Liver (tissue), 8 donors: ENCODE measurements at regions not wholly inside any gene's neighbourhood (a gene's known extent, or its start where the extent isn't known, plus 50 kb on each side); places are given as distances from the start of the nearest gene placed in this dataset.

Experiments used
- DNase-seq: peaks from one replicate; pipeline ENCODE4 v3.0.0-alpha.2; 2017; ENCODE audit warnings: low spot score
- H3K27ac ChIP-seq, 2 donors: one replicate each; pipeline ENCODE4 v1.7.0; 2013; ENCODE audit warnings: inconsistent platforms in 2 of 2, low read length in 2 of 2, control low read depth in 1 of 2, low read depth in 1 of 2, mild to moderate bottlenecking in 1 of 2
- H3K27me3 ChIP-seq, 4 donors: one replicate each; pipeline versions ENCODE4 v1.6.1 to v1.7.0; 2013; ENCODE audit warnings: low read length in 3 of 4, inconsistent platforms in 1 of 4, mild to moderate bottlenecking in 1 of 4, moderate library complexity in 1 of 4; ENCODE audit not compliant: control insufficient read depth in 4 of 4, insufficient read depth in 4 of 4
- H3K36me3 ChIP-seq, 4 donors: one replicate each; pipeline versions ENCODE4 v1.6.1 to v1.7.0; 2013; ENCODE audit warnings: low read length in 3 of 4, mild to moderate bottlenecking in 3 of 4, low read depth in 1 of 4, moderate library complexity in 1 of 4; ENCODE audit not compliant: control insufficient read depth in 4 of 4, insufficient read depth in 3 of 4
- H3K4me1 ChIP-seq, 4 donors: one replicate each; pipeline versions ENCODE4 v1.6.1 to v1.7.0; 2013; ENCODE audit warnings: low read length in 3 of 4, mild to moderate bottlenecking in 3 of 4, moderate library complexity in 1 of 4; ENCODE audit not compliant: control insufficient read depth in 4 of 4, insufficient read depth in 4 of 4
- H3K4me3 ChIP-seq, 3 donors: one replicate each; pipeline versions ENCODE4 v1.6.1 to v1.7.0; 2013; ENCODE audit warnings: low read length in 3 of 3, control low read depth in 1 of 3, low read depth in 1 of 3, mild to moderate bottlenecking in 1 of 3
- H3K9ac ChIP-seq, 2 donors: one replicate each; pipeline ENCODE4 v1.7.0; 2013; ENCODE audit warnings: low read length in 2 of 2, mild to moderate bottlenecking in 2 of 2, moderate library complexity in 2 of 2, control low read depth in 1 of 2, low read depth in 1 of 2
- H3K9me3 ChIP-seq, 4 donors: one replicate each; pipeline versions ENCODE4 v1.6.1 to v1.7.0; 2013; ENCODE audit warnings: low read length in 3 of 4; ENCODE audit not compliant: control insufficient read depth in 4 of 4
- EGR1 ChIP-seq, 2 donors: IDR thresholded peaks; 2 replicates each; pipeline ENCODE4 v1.6.1; 2016 to 2018; ENCODE audit warnings: antibody characterized with exemption in 2 of 2, low read depth in 2 of 2
- FOXA1 ChIP-seq: IDR thresholded peaks from 2 replicates; pipeline ENCODE4 v1.6.1; 2016; ENCODE audit warnings: antibody characterized with exemption
- FOXA2 ChIP-seq: IDR thresholded peaks from 2 replicates; pipeline ENCODE4 v1.6.1; 2016; ENCODE audit warnings: antibody characterized with exemption
- GABPA ChIP-seq, 2 donors: IDR thresholded peaks in 1 of 2; conservative IDR thresholded peaks in 1 of 2; 2 replicates each; pipeline ENCODE4 v1.6.1; 2016; ENCODE audit warnings: antibody characterized with exemption in 2 of 2, mild to moderate bottlenecking in 1 of 2, moderate library complexity in 1 of 2
- NR2F2 ChIP-seq: IDR thresholded peaks from 2 replicates; pipeline ENCODE4 v1.6.1; 2016; ENCODE audit warnings: antibody characterized with exemption
- RAD21 ChIP-seq, 2 donors: IDR thresholded peaks; 2 replicates each; pipeline ENCODE4 v1.6.1; 2016; ENCODE audit warnings: antibody characterized with exemption in 2 of 2, mild to moderate bottlenecking in 2 of 2
- RXRA ChIP-seq, 2 donors: IDR thresholded peaks; 2 replicates each; pipeline ENCODE4 v1.6.1; 2017 to 2018; ENCODE audit warnings: antibody characterized with exemption in 2 of 2, mild to moderate bottlenecking in 1 of 2
- SP1 ChIP-seq: IDR thresholded peaks from 2 replicates; pipeline ENCODE4 v1.6.1; 2018; ENCODE audit warnings: antibody characterized with exemption, mild to moderate bottlenecking
- TAF1 ChIP-seq: conservative IDR thresholded peaks from 2 replicates; pipeline ENCODE4 v1.6.1; 2016; ENCODE audit warnings: antibody characterized with exemption, mild to moderate bottlenecking
- YY1 ChIP-seq: IDR thresholded peaks from 2 replicates; pipeline ENCODE4 v1.6.1; 2016; ENCODE audit warnings: antibody characterized with exemption, mild to moderate bottlenecking
- WGBS: extraction: QIAGEN DNeasy Blood & Tissue Kit; methylation state at CpG from one replicate; pipeline ENCODE4 v1.1.7; 2013; 5-methylcytosine and 5-hydroxymethylcytosine counted together
- TF ChIP-seq, protein P1 (sequence below): IDR thresholded peaks from 2 replicates; pipeline ENCODE4 v1.6.1; 2016; ENCODE audit warnings: antibody characterized with exemption
- TF ChIP-seq, protein P2 (sequence below): IDR thresholded peaks from 2 replicates; pipeline ENCODE4 v1.6.1; 2016; ENCODE audit warnings: antibody characterized with exemption, mild to moderate bottlenecking
- TF ChIP-seq, protein P3 (sequence below): IDR thresholded peaks from 2 replicates; pipeline ENCODE4 v1.6.1; 2016; ENCODE audit warnings: antibody characterized with exemption
- TF ChIP-seq, protein P4 (sequence below): IDR thresholded peaks from 2 replicates; pipeline ENCODE4 v1.6.1; 2016; ENCODE audit warnings: antibody characterized with exemption
- TF ChIP-seq, protein P5 (sequence below): fragments of 150-350 bp; IDR thresholded peaks from 2 replicates; pipeline ENCODE4 v1.5.1; 2017; ENCODE audit warnings: improper control_type of control experiment, low read depth, low read length; ENCODE audit not compliant: missing input control
- donor health status: healthy.
- donor health status: healthy.
- donor health status: healthy.
- donor health status: healthy.
- donor health status: healthy.

DNA sequence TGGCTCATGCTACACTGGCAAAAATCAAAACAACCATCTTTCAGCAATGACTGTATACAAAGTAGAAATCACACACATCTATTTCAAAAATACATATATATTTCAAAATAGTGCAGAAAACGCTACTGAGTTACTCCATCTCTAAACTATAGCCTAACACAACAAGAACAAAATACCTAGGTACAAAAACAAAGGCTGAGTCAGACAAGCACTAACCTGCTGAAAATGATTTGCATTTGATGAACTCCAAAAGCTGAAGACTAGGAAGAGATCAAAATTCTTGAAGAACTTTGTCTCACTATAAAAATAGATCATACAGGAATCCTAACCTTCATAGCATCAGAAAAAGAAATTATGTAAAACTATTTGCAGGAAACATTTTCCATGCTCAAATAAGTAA lies 381.6 kb downstream of the EFNB2 start:
- no peak overlapping the region for H3K27ac ChIP-seq

DNA sequence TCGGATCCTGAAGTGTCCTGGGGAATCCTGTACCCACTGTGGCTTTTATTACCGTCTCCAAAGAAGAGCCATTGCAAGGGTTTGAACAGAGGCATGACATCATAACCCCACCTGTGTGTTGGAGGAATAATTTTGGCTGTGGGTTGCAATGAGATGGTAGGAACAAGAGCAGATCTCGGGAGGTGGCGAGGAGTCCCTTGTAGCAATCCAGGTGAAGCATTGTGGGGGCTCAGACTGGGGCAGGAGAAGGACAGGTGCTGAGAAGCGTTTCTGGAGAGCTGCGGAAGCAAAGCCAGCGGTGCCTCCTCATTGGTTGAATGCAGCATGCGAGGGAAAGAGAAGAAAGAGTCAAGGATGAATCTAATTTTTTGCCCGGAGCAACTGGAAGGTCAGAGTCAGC lies 382.4 kb downstream of the EFNB2 start:
- no peaks in the 10 kb centered on the region for H3K9me3 ChIP-seq
- no peak overlapping the region for H3K9ac ChIP-seq
- no peaks in the 10 kb centered on the region for H3K4me1 ChIP-seq
- H3K27ac ChIP-seq: no peak overlapping the region
- H3K36me3 ChIP-seq: no peaks in the 10 kb centered on the region
- WGBS: 77% methylated on average over 9 of the region's 9 CpGs
- no peak for DNase-seq
- no peak overlapping the region for H3K4me3 ChIP-seq
- H3K27me3 ChIP-seq: peaks cover 0 to 3% (median 0%) of the 10 kb centered on the region in 4 donors
- TF ChIP-seq, protein P1, sequence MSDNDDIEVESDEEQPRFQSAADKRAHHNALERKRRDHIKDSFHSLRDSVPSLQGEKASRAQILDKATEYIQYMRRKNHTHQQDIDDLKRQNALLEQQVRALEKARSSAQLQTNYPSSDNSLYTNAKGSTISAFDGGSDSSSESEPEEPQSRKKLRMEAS: no peak
- no peak for TF ChIP-seq YY1
- no peak for TF ChIP-seq TAF1
- no peak for TF ChIP-seq FOXA1
- TF ChIP-seq, protein P2, sequence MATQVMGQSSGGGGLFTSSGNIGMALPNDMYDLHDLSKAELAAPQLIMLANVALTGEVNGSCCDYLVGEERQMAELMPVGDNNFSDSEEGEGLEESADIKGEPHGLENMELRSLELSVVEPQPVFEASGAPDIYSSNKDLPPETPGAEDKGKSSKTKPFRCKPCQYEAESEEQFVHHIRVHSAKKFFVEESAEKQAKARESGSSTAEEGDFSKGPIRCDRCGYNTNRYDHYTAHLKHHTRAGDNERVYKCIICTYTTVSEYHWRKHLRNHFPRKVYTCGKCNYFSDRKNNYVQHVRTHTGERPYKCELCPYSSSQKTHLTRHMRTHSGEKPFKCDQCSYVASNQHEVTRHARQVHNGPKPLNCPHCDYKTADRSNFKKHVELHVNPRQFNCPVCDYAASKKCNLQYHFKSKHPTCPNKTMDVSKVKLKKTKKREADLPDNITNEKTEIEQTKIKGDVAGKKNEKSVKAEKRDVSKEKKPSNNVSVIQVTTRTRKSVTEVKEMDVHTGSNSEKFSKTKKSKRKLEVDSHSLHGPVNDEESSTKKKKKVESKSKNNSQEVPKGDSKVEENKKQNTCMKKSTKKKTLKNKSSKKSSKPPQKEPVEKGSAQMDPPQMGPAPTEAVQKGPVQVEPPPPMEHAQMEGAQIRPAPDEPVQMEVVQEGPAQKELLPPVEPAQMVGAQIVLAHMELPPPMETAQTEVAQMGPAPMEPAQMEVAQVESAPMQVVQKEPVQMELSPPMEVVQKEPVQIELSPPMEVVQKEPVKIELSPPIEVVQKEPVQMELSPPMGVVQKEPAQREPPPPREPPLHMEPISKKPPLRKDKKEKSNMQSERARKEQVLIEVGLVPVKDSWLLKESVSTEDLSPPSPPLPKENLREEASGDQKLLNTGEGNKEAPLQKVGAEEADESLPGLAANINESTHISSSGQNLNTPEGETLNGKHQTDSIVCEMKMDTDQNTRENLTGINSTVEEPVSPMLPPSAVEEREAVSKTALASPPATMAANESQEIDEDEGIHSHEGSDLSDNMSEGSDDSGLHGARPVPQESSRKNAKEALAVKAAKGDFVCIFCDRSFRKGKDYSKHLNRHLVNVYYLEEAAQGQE: no peak
- TF ChIP-seq, protein P3, sequence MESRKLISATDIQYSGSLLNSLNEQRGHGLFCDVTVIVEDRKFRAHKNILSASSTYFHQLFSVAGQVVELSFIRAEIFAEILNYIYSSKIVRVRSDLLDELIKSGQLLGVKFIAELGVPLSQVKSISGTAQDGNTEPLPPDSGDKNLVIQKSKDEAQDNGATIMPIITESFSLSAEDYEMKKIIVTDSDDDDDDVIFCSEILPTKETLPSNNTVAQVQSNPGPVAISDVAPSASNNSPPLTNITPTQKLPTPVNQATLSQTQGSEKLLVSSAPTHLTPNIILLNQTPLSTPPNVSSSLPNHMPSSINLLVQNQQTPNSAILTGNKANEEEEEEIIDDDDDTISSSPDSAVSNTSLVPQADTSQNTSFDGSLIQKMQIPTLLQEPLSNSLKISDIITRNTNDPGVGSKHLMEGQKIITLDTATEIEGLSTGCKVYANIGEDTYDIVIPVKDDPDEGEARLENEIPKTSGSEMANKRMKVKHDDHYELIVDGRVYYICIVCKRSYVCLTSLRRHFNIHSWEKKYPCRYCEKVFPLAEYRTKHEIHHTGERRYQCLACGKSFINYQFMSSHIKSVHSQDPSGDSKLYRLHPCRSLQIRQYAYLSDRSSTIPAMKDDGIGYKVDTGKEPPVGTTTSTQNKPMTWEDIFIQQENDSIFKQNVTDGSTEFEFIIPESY: no peak

More for the DNA sequence above, 381.6 kb downstream of the EFNB2 start:
- Histone ChIP-seq H3K4me3 (no peak overlapping the region), H3K36me3 (no peaks in the 10 kb centered on the region), H3K4me1 (no peaks in the 10 kb centered on the region), H3K9ac (no peak overlapping the region), H3K9me3 (no peaks in the 10 kb centered on the region), H3K27me3 (peaks cover 0 to 3% (median 0%) of the 10 kb centered on the region in 4 donors)
- DNase-seq: no peak
- 31% methylated on average over 1 of the region's 1 CpG for WGBS
- TF ChIP-seq SP1: no peak
- TF ChIP-seq, protein P1: no peak
- TF ChIP-seq FOXA2: no peak
- TF ChIP-seq, protein P4, sequence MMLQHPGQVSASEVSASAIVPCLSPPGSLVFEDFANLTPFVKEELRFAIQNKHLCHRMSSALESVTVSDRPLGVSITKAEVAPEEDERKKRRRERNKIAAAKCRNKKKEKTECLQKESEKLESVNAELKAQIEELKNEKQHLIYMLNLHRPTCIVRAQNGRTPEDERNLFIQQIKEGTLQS: no peak
- TF ChIP-seq GABPA (IDR thresholded peaks at IDR 0.05 in 1 of 2, conservative IDR thresholded peaks at IDR 0.05 in 1 of 2): no peak
- no peak for TF ChIP-seq NR2F2
- TF ChIP-seq EGR1 (IDR thresholded peaks at IDR 0.05; ENCODE audit: low read depth in 2 of 2): no peak
- TF ChIP-seq RAD21 (IDR thresholded peaks at IDR 0.05): no peak
- TF ChIP-seq, protein P5, sequence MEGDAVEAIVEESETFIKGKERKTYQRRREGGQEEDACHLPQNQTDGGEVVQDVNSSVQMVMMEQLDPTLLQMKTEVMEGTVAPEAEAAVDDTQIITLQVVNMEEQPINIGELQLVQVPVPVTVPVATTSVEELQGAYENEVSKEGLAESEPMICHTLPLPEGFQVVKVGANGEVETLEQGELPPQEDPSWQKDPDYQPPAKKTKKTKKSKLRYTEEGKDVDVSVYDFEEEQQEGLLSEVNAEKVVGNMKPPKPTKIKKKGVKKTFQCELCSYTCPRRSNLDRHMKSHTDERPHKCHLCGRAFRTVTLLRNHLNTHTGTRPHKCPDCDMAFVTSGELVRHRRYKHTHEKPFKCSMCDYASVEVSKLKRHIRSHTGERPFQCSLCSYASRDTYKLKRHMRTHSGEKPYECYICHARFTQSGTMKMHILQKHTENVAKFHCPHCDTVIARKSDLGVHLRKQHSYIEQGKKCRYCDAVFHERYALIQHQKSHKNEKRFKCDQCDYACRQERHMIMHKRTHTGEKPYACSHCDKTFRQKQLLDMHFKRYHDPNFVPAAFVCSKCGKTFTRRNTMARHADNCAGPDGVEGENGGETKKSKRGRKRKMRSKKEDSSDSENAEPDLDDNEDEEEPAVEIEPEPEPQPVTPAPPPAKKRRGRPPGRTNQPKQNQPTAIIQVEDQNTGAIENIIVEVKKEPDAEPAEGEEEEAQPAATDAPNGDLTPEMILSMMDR: no peak
- TF ChIP-seq, protein P3: no peak
- no peak for TF ChIP-seq RXRA (IDR thresholded peaks at IDR 0.05)
- TF ChIP-seq, protein P2: no peak
- TF ChIP-seq YY1: no peak
- no peak for TF ChIP-seq TAF1
